Neural cell (in vitro differentiated cells): ENCODE measurements at regions not wholly inside any gene's neighbourhood (a gene's known extent, or its start where the extent isn't known, plus 50 kb on each side); places are given as distances from the start of the nearest gene placed in this dataset.

Experiments
- H2AFZ ChIP-seq: fragments of 200-600, 300-800 bp; sonication (generic), shearing (Covaris generic); 2 replicates; pipeline ENCODE4 v1.6.0; 2014; ENCODE audit warnings: low read depth, mild to moderate bottlenecking, antibody characterized with exemption, low read length, moderate library complexity
- H3F3A ChIP-seq: fragments of 200-600 bp; shearing (Covaris generic); 2 replicates; pipeline ENCODE4 v1.6.1; 2016; ENCODE audit warnings: mild to moderate bottlenecking, moderate library complexity, mixed read lengths, antibody characterized with exemption, low read length; ENCODE audit not compliant: insufficient read depth, poor library complexity, severe bottlenecking
- H3K27ac ChIP-seq: fragments of 200-600, 300-800 bp; sonication (generic), shearing (Covaris generic); 2 replicates; pipeline ENCODE4 v1.5.1; 2014; ENCODE audit warnings: mild to moderate bottlenecking, low read length, moderate library complexity
- H3K27me3 ChIP-seq: fragments of 300-800, 200-600 bp; sonication (generic), shearing (Covaris generic); 2 replicates; pipeline ENCODE4 v1.6.0; 2014; ENCODE audit warnings: mild to moderate bottlenecking, low read depth, low read length, moderate library complexity; ENCODE audit not compliant: insufficient read depth
- H3K36me3 ChIP-seq: fragments of 300-800, 200-600 bp; sonication (generic), shearing (Covaris generic); 2 replicates; pipeline ENCODE4 v1.5.1; 2014; ENCODE audit warnings: mild to moderate bottlenecking, antibody characterized with exemption, low read length, moderate library complexity; ENCODE audit not compliant: insufficient read depth
- H3K4me2 ChIP-seq: fragments of 300-800, 200-600 bp; sonication (generic), shearing (Covaris generic); 2 replicates; pipeline ENCODE4 v1.6.0; 2014; ENCODE audit warnings: mild to moderate bottlenecking, low read length
- H3K4me3 ChIP-seq: fragments of 300-800, 200-600 bp; sonication (generic), shearing (Covaris generic); 2 replicates; pipeline ENCODE4 v1.5.1; 2014; ENCODE audit warnings: mild to moderate bottlenecking, low read length, moderate library complexity
- H3K79me2 ChIP-seq: fragments of 200-600 bp; shearing (Covaris generic); replicated peaks from 2 replicates; pipeline ENCODE4 v1.6.0; 2014; ENCODE audit warnings: mild to moderate bottlenecking, low read length, moderate library complexity; ENCODE audit not compliant: insufficient read depth
- H3K9ac ChIP-seq: fragments of 300-800, 200-600 bp; sonication (generic), shearing (Covaris generic); 2 replicates; pipeline ENCODE4 v1.6.1; 2016; ENCODE audit warnings: mild to moderate bottlenecking, low read length, mixed read lengths
- H3K9me2 ChIP-seq: fragments of 200-600 bp; shearing (Covaris generic); 2 replicates; pipeline ENCODE4 v1.6.1; 2016; ENCODE audit warnings: mild to moderate bottlenecking, low read length, mixed read lengths; ENCODE audit not compliant: insufficient read depth
- H3K9me3 ChIP-seq: fragments of 200-600, 300-800 bp; sonication (generic), shearing (Covaris generic); 2 replicates; pipeline ENCODE4 v1.6.1; 2016; ENCODE audit warnings: mild to moderate bottlenecking, mixed run types, low read length, moderate library complexity, mixed read lengths
- H4K20me1 ChIP-seq: fragments of 200-600 bp; shearing (Covaris generic); 2 replicates; pipeline ENCODE4 v1.6.1; 2016; ENCODE audit warnings: mild to moderate bottlenecking, mixed run types; ENCODE audit not compliant: insufficient read depth
- EP300 ChIP-seq: fragments of 450-650 bp; conservative IDR thresholded peaks from 2 replicates; pipeline ENCODE4 v1.6.1; 2014; ENCODE audit warnings: antibody characterized with exemption, mild to moderate bottlenecking, moderate library complexity; ENCODE audit not compliant: poor library complexity, severe bottlenecking
- EZH2 ChIP-seq: fragments of 200-600, 300-800 bp; shearing (Covaris generic), sonication (generic); IDR thresholded peaks from 2 replicates; pipeline ENCODE4 v1.6.1; 2014; ENCODE audit warnings: antibody characterized with exemption, low read length, borderline replicate concordance, mild to moderate bottlenecking; ENCODE audit not compliant: insufficient read depth, poor library complexity, severe bottlenecking
- MXI1 ChIP-seq: fragments of 450-650 bp; conservative IDR thresholded peaks from 2 replicates; pipeline ENCODE4 v1.6.1; 2014; ENCODE audit warnings: antibody characterized with exemption, mild to moderate bottlenecking; ENCODE audit not compliant: poor library complexity, severe bottlenecking
- POLR2AphosphoS5 ChIP-seq: IDR thresholded peaks from 2 replicates; pipeline ENCODE4 v1.6.1; 2012
- RAD21 ChIP-seq: fragments of 450-650 bp; conservative IDR thresholded peaks from 2 replicates; pipeline ENCODE4 v1.6.1; 2014; ENCODE audit warnings: antibody characterized with exemption, mild to moderate bottlenecking, moderate library complexity
- REST ChIP-seq: IDR thresholded peaks from 2 replicates; pipeline ENCODE4 v1.6.1; 2012; ENCODE audit warnings: borderline replicate concordance
- SMC3 ChIP-seq: fragments of 450-650 bp; conservative IDR thresholded peaks from 2 replicates; pipeline ENCODE4 v1.6.1; 2014; ENCODE audit warnings: antibody characterized with exemption, mild to moderate bottlenecking, moderate library complexity; ENCODE audit not compliant: poor library complexity
- TAF1 ChIP-seq: IDR thresholded peaks from 2 replicates; pipeline ENCODE4 v1.6.1; 2012; ENCODE audit warnings: low read depth
- TF ChIP-seq, protein P1 (sequence below): fragments of 450-650 bp; IDR thresholded peaks from 2 replicates; pipeline ENCODE4 v1.5.1; 2014; ENCODE audit warnings: antibody characterized with exemption, mild to moderate bottlenecking, moderate library complexity; ENCODE audit not compliant: poor library complexity, severe bottlenecking

GRCh38 chr2:217064234-217065011 lies 204.6 kb upstream of the TNP1 start:
- Histone ChIP-seq H3K36me3 (no peaks in the 10 kb centered on the region), H3K4me2 (no peak overlapping the region), H3K79me2 (no peaks in the 10 kb centered on the region), H3K27ac (no peak overlapping the region), H3K27me3 (no peaks in the 10 kb centered on the region), H3K9me3 (no peaks in the 10 kb centered on the region), H4K20me1 (no peaks in the 10 kb centered on the region), H3K9me2 (no peaks in the 10 kb centered on the region), H3F3A (no peaks in the 10 kb centered on the region), H3K9ac (no peak overlapping the region), H2AFZ (no peak overlapping the region), H3K4me3 (no peak overlapping the region)
- TF ChIP-seq REST, result no peak
- TF ChIP-seq TAF1, result no peak
- no peak for TF ChIP-seq EP300
- TF ChIP-seq SMC3, result no peak
- TF ChIP-seq EZH2, result no peak
- no peak for TF ChIP-seq RAD21
- TF ChIP-seq MXI1, result no peak
- no peak for TF ChIP-seq POLR2AphosphoS5
- TF ChIP-seq, protein P1, sequence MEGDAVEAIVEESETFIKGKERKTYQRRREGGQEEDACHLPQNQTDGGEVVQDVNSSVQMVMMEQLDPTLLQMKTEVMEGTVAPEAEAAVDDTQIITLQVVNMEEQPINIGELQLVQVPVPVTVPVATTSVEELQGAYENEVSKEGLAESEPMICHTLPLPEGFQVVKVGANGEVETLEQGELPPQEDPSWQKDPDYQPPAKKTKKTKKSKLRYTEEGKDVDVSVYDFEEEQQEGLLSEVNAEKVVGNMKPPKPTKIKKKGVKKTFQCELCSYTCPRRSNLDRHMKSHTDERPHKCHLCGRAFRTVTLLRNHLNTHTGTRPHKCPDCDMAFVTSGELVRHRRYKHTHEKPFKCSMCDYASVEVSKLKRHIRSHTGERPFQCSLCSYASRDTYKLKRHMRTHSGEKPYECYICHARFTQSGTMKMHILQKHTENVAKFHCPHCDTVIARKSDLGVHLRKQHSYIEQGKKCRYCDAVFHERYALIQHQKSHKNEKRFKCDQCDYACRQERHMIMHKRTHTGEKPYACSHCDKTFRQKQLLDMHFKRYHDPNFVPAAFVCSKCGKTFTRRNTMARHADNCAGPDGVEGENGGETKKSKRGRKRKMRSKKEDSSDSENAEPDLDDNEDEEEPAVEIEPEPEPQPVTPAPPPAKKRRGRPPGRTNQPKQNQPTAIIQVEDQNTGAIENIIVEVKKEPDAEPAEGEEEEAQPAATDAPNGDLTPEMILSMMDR, result no peak

DNA sequence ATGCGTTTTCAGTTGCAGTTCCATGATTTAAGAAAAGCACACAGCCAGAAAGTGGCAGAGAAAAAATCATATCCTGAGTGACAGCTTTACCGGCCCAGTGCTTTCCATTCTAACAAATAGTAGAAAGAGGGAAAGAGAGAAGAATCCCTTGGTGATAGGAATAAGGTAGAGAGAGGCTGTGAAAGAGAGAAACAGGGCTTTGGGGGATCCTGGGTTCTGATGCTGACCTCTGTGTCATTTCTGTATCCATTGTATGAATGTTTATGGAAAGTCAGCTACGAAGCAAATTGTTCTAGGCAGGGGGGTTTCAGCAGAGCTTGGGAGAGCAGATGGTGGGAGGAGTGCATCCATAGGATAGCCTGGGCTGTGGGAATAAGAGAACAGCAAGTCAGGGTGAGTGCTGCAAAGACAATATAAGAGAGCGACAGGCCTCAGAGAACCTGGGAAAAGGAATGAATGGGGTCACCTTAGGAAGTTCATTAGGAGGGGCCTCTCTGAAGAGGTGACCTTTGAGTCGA lies 203.4 kb upstream of the TNP1 start:
- peak overlapping the region; percentile 7 for H2AFZ ChIP-seq

More for the DNA sequence above, 203.4 kb upstream of the TNP1 start:
- TF ChIP-seq EP300, result no peak
- Histone ChIP-seq H3K79me2 (no peaks in the 10 kb centered on the region), H3K9ac (peak overlapping the region; percentile 5), H3K27me3 (no peaks in the 10 kb centered on the region), H3K9me3 (no peaks in the 10 kb centered on the region), H3K9me2 (no peaks in the 10 kb centered on the region), H3F3A (no peaks in the 10 kb centered on the region), H3K27ac (peak overlapping the region; percentile 36), H3K36me3 (no peaks in the 10 kb centered on the region), H4K20me1 (no peaks in the 10 kb centered on the region), H3K4me2 (no peak overlapping the region), H3K4me3 (no peak overlapping the region)
